GM21360 (cell line): ENCODE measurements at regions not wholly inside any gene's neighbourhood (a gene's known extent, or its start where the extent isn't known, plus 50 kb on each side); places are given as distances from the start of the nearest gene placed in this dataset.
"Not testable (repeated sequence)": the region's sequence is repeated elsewhere in the genome, so short reads cannot be mapped to it uniquely, and the experiment has no call there.

ENCODE experiments used
- ATAC-seq: cut with Tn5 transposase; IDR thresholded peaks from one replicate; pipeline ENCODE4 v1.9.1; 2021; ENCODE audit warnings: mild to moderate bottlenecking, moderate library complexity; ENCODE audit not compliant: unreplicated experiment

GRCh38 chr10:2584385-2584784 is 483.0 kb upstream of the PFKP start:
- no peak for ATAC-seq

GRCh38 chr10:2576892-2577291 is 490.5 kb upstream of the PFKP start:
- no peak for ATAC-seq

GRCh38 chr10:2575460-2575859 is 491.9 kb upstream of the PFKP start:
- no peak for ATAC-seq

GRCh38 chr10:2572611-2573010 is 494.7 kb upstream of the PFKP start:
- no peak for ATAC-seq

- no peak for ATAC-seq
These were observed 510.5 kb upstream of the PFKP start for GRCh38 chr10:2556883-2557282.

GRCh38 chr10:2548071-2548470 is 519.3 kb upstream of the PFKP start:
- no peak for ATAC-seq

GRCh38 chr10:2547606-2548005 is 519.7 kb upstream of the PFKP start:
- no peak for ATAC-seq

GRCh38 chr10:2546894-2547293 is 520.5 kb upstream of the PFKP start:
- not testable (repeated sequence) for ATAC-seq

- ATAC-seq, result no peak
These were observed 523.4 kb upstream of the PFKP start for GRCh38 chr10:2543974-2544373.

GRCh38 chr10:2543142-2543886 is 524.0 kb upstream of the PFKP start:
- ATAC-seq, result no peak

GRCh38 chr10:2541176-2541575 is 526.2 kb upstream of the PFKP start:
- ATAC-seq, result no peak

GRCh38 chr10:2529945-2530344 is 537.4 kb upstream of the PFKP start:
- ATAC-seq, result no peak

- no peak for ATAC-seq
These were observed 541.6 kb upstream of the PFKP start for GRCh38 chr10:2525781-2526180.

GRCh38 chr10:2519139-2519538 is 548.2 kb upstream of the PFKP start:
- ATAC-seq, result no peak

GRCh38 chr10:2509081-2509531 is 558.2 kb upstream of the PFKP start:
- no peak for ATAC-seq

- not testable (repeated sequence) for ATAC-seq
These were observed 565.9 kb upstream of the PFKP start for GRCh38 chr10:2501366-2501940.

- no peak for ATAC-seq
These were observed 572.9 kb upstream of the PFKP start for GRCh38 chr10:2494399-2494798.

- no peak for ATAC-seq
These were observed 578.8 kb upstream of the PFKP start for GRCh38 chr10:2488446-2489005.

- no peak for ATAC-seq
These were observed 579.4 kb upstream of the PFKP start for GRCh38 chr10:2487921-2488320.

- ATAC-seq, result no peak
These were observed 588.7 kb upstream of the PFKP start for GRCh38 chr10:2478656-2479055.

GRCh38 chr10:2476812-2477553 is 590.4 kb upstream of the PFKP start:
- ATAC-seq, result no peak
